GM12878 (cell line): ENCODE measurements at regions not wholly inside any gene's neighbourhood (a gene's known extent, or its start where the extent isn't known, plus 50 kb on each side); places are given as distances from the start of the nearest gene placed in this dataset.

Source experiments
- EZH2 ChIP-seq: IDR thresholded peaks from 2 replicates; pipeline ENCODE4 v1.6.1; 2012; ENCODE audit warnings: low read depth, mild to moderate bottlenecking, control low read depth, inconsistent platforms, low read length, borderline replicate concordance; ENCODE audit not compliant: control insufficient read depth
- POLR2A ChIP-seq: IDR thresholded peaks from 2 replicates; pipeline ENCODE4 v1.6.1; 2011; ENCODE audit warnings: low read depth, mild to moderate bottlenecking, low read length
- POLR2AphosphoS5 ChIP-seq: IDR thresholded peaks from 2 replicates; pipeline ENCODE4 v1.6.1; 2011; ENCODE audit warnings: mild to moderate bottlenecking, low read length, inconsistent platforms
- ZZZ3 ChIP-seq: IDR thresholded peaks from 2 replicates; pipeline ENCODE4 v1.6.1; 2011; ENCODE audit warnings: low read depth; ENCODE audit not compliant: control insufficient read depth, insufficient read length
- TF ChIP-seq, protein P1 (sequence below), 3 experiments: IDR thresholded peaks in 2 of 3; conservative IDR thresholded peaks in 1 of 3; 2 replicates each; pipeline ENCODE4 v1.5.1; 2011; ENCODE audit warnings: low read depth in 3 of 3, low read length in 3 of 3, mild to moderate bottlenecking in 3 of 3, control low read depth in 2 of 3, moderate library complexity in 2 of 3, inconsistent platforms in 1 of 3, mixed read lengths in 1 of 3; ENCODE audit not compliant: control insufficient read depth in 2 of 3, insufficient read depth in 1 of 3; ENCODE audit errors: extremely low read depth in 1 of 3

GRCh38 chr3:72421786-72422185 lies 426.5 kb downstream of the SHQ1 start:
- TF ChIP-seq EZH2 (no peak), ZZZ3 (no peak), POLR2A (no peak), POLR2AphosphoS5 (no peak)
- TF ChIP-seq, protein P1, sequence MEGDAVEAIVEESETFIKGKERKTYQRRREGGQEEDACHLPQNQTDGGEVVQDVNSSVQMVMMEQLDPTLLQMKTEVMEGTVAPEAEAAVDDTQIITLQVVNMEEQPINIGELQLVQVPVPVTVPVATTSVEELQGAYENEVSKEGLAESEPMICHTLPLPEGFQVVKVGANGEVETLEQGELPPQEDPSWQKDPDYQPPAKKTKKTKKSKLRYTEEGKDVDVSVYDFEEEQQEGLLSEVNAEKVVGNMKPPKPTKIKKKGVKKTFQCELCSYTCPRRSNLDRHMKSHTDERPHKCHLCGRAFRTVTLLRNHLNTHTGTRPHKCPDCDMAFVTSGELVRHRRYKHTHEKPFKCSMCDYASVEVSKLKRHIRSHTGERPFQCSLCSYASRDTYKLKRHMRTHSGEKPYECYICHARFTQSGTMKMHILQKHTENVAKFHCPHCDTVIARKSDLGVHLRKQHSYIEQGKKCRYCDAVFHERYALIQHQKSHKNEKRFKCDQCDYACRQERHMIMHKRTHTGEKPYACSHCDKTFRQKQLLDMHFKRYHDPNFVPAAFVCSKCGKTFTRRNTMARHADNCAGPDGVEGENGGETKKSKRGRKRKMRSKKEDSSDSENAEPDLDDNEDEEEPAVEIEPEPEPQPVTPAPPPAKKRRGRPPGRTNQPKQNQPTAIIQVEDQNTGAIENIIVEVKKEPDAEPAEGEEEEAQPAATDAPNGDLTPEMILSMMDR (IDR thresholded peaks at IDR 0.05 in 2 of 3, conservative IDR thresholded peaks at IDR 0.05 in 1 of 3; ENCODE audit: control insufficient read depth in 2 of 3, extremely low read depth in 1 of 3, insufficient read depth in 1 of 3, low read depth in 3 of 3, low read length in 3 of 3): no peak
